Lower leg skin (tissue), 3 donors: ENCODE measurements at regions not wholly inside any gene's neighbourhood (a gene's known extent, or its start where the extent isn't known, plus 50 kb on each side); places are given as distances from the start of the nearest gene placed in this dataset.

Experiments used
- POLR2A ChIP-seq, 2 donors: fragments of 450-650 bp; IDR thresholded peaks; one replicate each; pipeline ENCODE4 v1.6.1; 2016 to 2017; ENCODE audit warnings: antibody characterized with exemption in 2 of 2, mild to moderate bottlenecking in 1 of 2, moderate library complexity in 1 of 2
- TF ChIP-seq, protein P1 (sequence below), 3 donors: fragments of 450-650 bp; IDR thresholded peaks; one replicate each; pipeline ENCODE4 v1.5.1; 2016; ENCODE audit warnings: antibody characterized with exemption in 3 of 3, mild to moderate bottlenecking in 3 of 3, moderate library complexity in 2 of 3

- TF ChIP-seq, protein P1, sequence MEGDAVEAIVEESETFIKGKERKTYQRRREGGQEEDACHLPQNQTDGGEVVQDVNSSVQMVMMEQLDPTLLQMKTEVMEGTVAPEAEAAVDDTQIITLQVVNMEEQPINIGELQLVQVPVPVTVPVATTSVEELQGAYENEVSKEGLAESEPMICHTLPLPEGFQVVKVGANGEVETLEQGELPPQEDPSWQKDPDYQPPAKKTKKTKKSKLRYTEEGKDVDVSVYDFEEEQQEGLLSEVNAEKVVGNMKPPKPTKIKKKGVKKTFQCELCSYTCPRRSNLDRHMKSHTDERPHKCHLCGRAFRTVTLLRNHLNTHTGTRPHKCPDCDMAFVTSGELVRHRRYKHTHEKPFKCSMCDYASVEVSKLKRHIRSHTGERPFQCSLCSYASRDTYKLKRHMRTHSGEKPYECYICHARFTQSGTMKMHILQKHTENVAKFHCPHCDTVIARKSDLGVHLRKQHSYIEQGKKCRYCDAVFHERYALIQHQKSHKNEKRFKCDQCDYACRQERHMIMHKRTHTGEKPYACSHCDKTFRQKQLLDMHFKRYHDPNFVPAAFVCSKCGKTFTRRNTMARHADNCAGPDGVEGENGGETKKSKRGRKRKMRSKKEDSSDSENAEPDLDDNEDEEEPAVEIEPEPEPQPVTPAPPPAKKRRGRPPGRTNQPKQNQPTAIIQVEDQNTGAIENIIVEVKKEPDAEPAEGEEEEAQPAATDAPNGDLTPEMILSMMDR (IDR thresholded peaks at IDR 0.05): no peak
- TF ChIP-seq POLR2A (IDR thresholded peaks at IDR 0.05): no peak
Observed at GRCh38 chr10:44849936-44850335, 61.2 kb upstream of the TMEM72 start.
